IMR-90 (cell line): ENCODE measurements at regions not wholly inside any gene's neighbourhood (a gene's known extent, or its start where the extent isn't known, plus 50 kb on each side); places are given as distances from the start of the nearest gene placed in this dataset.

Source experiments
- ATAC-seq: fragments of 200-7000 bp; cut with Tn5 transposase; 2 replicates; pipeline ENCODE4 v1.9.1; 2020; ENCODE audit warnings: low read depth, mild to moderate bottlenecking, moderate library complexity
- BruUV-seq: library from RNA; stranded (reverse); fragments of 400-500 nt; replicated peaks from 2 replicates; lab custom pipeline; 2021; lab: Mats Ljungman, UMichigan
- CTCF ChIA-PET: fragments of 300-600 bp; formaldehyde crosslinking; extraction: SDS; loops from one replicate; lab custom pipeline; 2021; ENCODE audit warnings: antibody characterized with exemption; lab: Yijun Ruan, JAX
- POLR2A ChIA-PET: fragments of 300-600 bp; sonication (Branson Sonifier 250); formaldehyde crosslinking; loops from one replicate; lab custom pipeline; 2022; ENCODE audit warnings: antibody characterized with exemption; ENCODE audit not compliant: unreplicated experiment; lab: Charles Lee
- DNase-seq: peaks from one replicate; pipeline ENCODE4 v3.0.0; 2013
- H2AFZ ChIP-seq: replicated peaks from 2 replicates; pipeline ENCODE3; 2013; ENCODE audit warnings: low read length, mild to moderate bottlenecking; ENCODE audit not compliant: poor library complexity
- H2AK5ac ChIP-seq: 2 replicates; pipeline ENCODE4 v1.6.1; 2013; ENCODE audit warnings: low read depth, low read length, inconsistent platforms
- H2AK9ac ChIP-seq: replicated peaks from 2 replicates; pipeline ENCODE3; 2013; ENCODE audit warnings: mild to moderate bottlenecking, low read depth, low read length, moderate library complexity; ENCODE audit not compliant: poor library complexity
- H2BK120ac ChIP-seq: 2 replicates; pipeline ENCODE4 v1.6.1; 2013; ENCODE audit warnings: low read depth, low read length, inconsistent platforms
- H2BK15ac ChIP-seq: 3 replicates; pipeline ENCODE4 v1.6.1; 2013; ENCODE audit warnings: low read depth, low read length, inconsistent platforms
- H2BK20ac ChIP-seq: 2 replicates; pipeline ENCODE4 v1.6.1; 2013; ENCODE audit warnings: low read depth, mild to moderate bottlenecking, inconsistent platforms, low read length, moderate library complexity
- H2BK5ac ChIP-seq: 2 replicates; pipeline ENCODE4 v1.6.1; 2013; ENCODE audit warnings: mild to moderate bottlenecking, low read depth, low read length, inconsistent platforms; ENCODE audit not compliant: poor library complexity, severe bottlenecking
- H3K14ac ChIP-seq: replicated peaks from 2 replicates; pipeline ENCODE4 v1.6.1; 2013; ENCODE audit warnings: low read depth, low read length, inconsistent platforms
- H3K18ac ChIP-seq: 2 replicates; pipeline ENCODE4 v1.6.1; 2013; ENCODE audit warnings: low read depth, low read length, control low read depth
- H3K23ac ChIP-seq: 2 replicates; pipeline ENCODE4 v1.6.1; 2013; ENCODE audit warnings: low read depth, low read length, inconsistent platforms
- H3K27ac ChIP-seq: 2 replicates; pipeline ENCODE4 v1.5.1; 2013; ENCODE audit warnings: mild to moderate bottlenecking, control low read depth, low read length; ENCODE audit not compliant: insufficient read depth
- H3K27me3 ChIP-seq: 2 replicates; pipeline ENCODE4 v1.6.1; 2013; ENCODE audit warnings: low read length; ENCODE audit not compliant: control insufficient read depth, insufficient read depth
- H3K36me3 ChIP-seq: 2 replicates; pipeline ENCODE4 v1.6.1; 2013; ENCODE audit warnings: low read length, mixed read lengths; ENCODE audit not compliant: control insufficient read depth, insufficient read depth
- H3K4ac ChIP-seq: 2 replicates; pipeline ENCODE4 v1.6.1; 2013; ENCODE audit warnings: low read depth, low read length, inconsistent platforms
- H3K4me1 ChIP-seq: 2 replicates; pipeline ENCODE4 v1.6.1; 2013; ENCODE audit warnings: low read length, mixed read lengths; ENCODE audit not compliant: control insufficient read depth, insufficient read depth
- H3K4me2 ChIP-seq: 2 replicates; pipeline ENCODE4 v1.6.1; 2013; ENCODE audit warnings: low read depth, mild to moderate bottlenecking, control low read depth, low read length, moderate library complexity
- H3K4me3 ChIP-seq: 2 replicates; pipeline ENCODE4 v1.5.1; 2013; ENCODE audit warnings: low read depth, mild to moderate bottlenecking, control low read depth, low read length, moderate library complexity; ENCODE audit not compliant: insufficient read depth
- H3K56ac ChIP-seq: 2 replicates; pipeline ENCODE4 v1.6.1; 2013; ENCODE audit warnings: low read length, inconsistent platforms; ENCODE audit not compliant: insufficient read depth; ENCODE audit errors: extremely low read depth
- H3K79me1 ChIP-seq, 2 experiments: 2 replicates each; pipeline ENCODE4 v1.6.1; 2013; ENCODE audit warnings: low read length in 2 of 2, inconsistent platforms in 1 of 2, low read depth in 1 of 2
- H3K9ac ChIP-seq: 2 replicates; pipeline ENCODE4 v1.6.1; 2013; ENCODE audit warnings: low read depth, low read length, control low read depth
- H3K9me1 ChIP-seq: 2 replicates; pipeline ENCODE4 v1.6.1; 2013; ENCODE audit warnings: low read length, inconsistent platforms; ENCODE audit not compliant: insufficient read depth
- H3K9me3 ChIP-seq: 2 replicates; pipeline ENCODE4 v1.6.1; 2013; ENCODE audit warnings: low read length; ENCODE audit not compliant: control insufficient read depth, insufficient read depth
- H4K20me1 ChIP-seq: 2 replicates; pipeline ENCODE4 v1.6.1; 2013; ENCODE audit warnings: low read length, inconsistent platforms; ENCODE audit not compliant: insufficient read depth
- H4K5ac ChIP-seq: 2 replicates; pipeline ENCODE4 v1.6.1; 2013; ENCODE audit warnings: mild to moderate bottlenecking, low read depth, low read length, control low read depth
- H4K8ac ChIP-seq, 2 experiments: 2 replicates each; pipeline ENCODE4 v1.6.1; 2013; ENCODE audit warnings: low read depth in 2 of 2, low read length in 2 of 2, control low read depth in 1 of 2, inconsistent platforms in 1 of 2
- H4K91ac ChIP-seq: 2 replicates; pipeline ENCODE4 v1.6.1; 2013; ENCODE audit warnings: low read depth, low read length, inconsistent platforms; ENCODE audit not compliant: insufficient read depth
- BHLHE40 ChIP-seq: fragments of 150-350 bp; IDR thresholded peaks from 2 replicates; pipeline ENCODE4 v1.6.1; 2016; ENCODE audit warnings: mild to moderate bottlenecking, low read depth, low read length
- CEBPB ChIP-seq: IDR thresholded peaks from 2 replicates; pipeline ENCODE4 v1.6.1; 2012; ENCODE audit warnings: low read depth, low read length, improper control_type of control experiment
- CHD1 ChIP-seq: IDR thresholded peaks from 2 replicates; pipeline ENCODE4 v1.6.1; 2012; ENCODE audit warnings: low read depth, low read length, improper control_type of control experiment
- CTCF ChIP-seq: conservative IDR thresholded peaks from 2 replicates; pipeline ENCODE4 v1.5.1; 2012; ENCODE audit warnings: mild to moderate bottlenecking, low read depth, low read length, improper control_type of control experiment
- ELK1 ChIP-seq: fragments of 150-350 bp; IDR thresholded peaks from 2 replicates; pipeline ENCODE4 v1.6.1; 2016; ENCODE audit warnings: low read depth, mild to moderate bottlenecking, low read length, moderate library complexity, borderline replicate concordance
- FOS ChIP-seq: fragments of 150-350 bp; IDR thresholded peaks from 2 replicates; pipeline ENCODE4 v1.6.1; 2016; ENCODE audit warnings: low read depth, low read length
- MAFK ChIP-seq: IDR thresholded peaks from 2 replicates; pipeline ENCODE4 v1.6.1; 2012; ENCODE audit warnings: low read depth, low read length, improper control_type of control experiment
- MAZ ChIP-seq: IDR thresholded peaks from 2 replicates; pipeline ENCODE4 v1.6.1; 2012; ENCODE audit warnings: low read depth, mild to moderate bottlenecking, low read length, improper control_type of control experiment, moderate library complexity, borderline replicate concordance
- NFE2L2 ChIP-seq: fragments of 150-350 bp; IDR thresholded peaks from 2 replicates; pipeline ENCODE4 v1.6.1; 2016; ENCODE audit warnings: low read depth, mild to moderate bottlenecking, low read length
- POLR2A ChIP-seq: IDR thresholded peaks from 2 replicates; pipeline ENCODE4 v1.6.1; 2012; ENCODE audit warnings: mild to moderate bottlenecking, low read depth, low read length
- RAD21 ChIP-seq: IDR thresholded peaks from 2 replicates; pipeline ENCODE4 v1.6.1; 2012; ENCODE audit warnings: low read length, improper control_type of control experiment
- RCOR1 ChIP-seq: IDR thresholded peaks from 2 replicates; pipeline ENCODE4 v1.6.1; 2012; ENCODE audit warnings: mild to moderate bottlenecking, low read length, improper control_type of control experiment; ENCODE audit not compliant: insufficient replicate concordance
- RFX5 ChIP-seq: IDR thresholded peaks from 2 replicates; pipeline ENCODE4 v1.8.0; 2012; ENCODE audit warnings: low read depth, mild to moderate bottlenecking, low read length, moderate library complexity
- SMC3 ChIP-seq: fragments of 150-350 bp; IDR thresholded peaks from 2 replicates; pipeline ENCODE4 v1.6.1; 2016; ENCODE audit warnings: low read depth, mild to moderate bottlenecking, antibody characterized with exemption, low read length, moderate library complexity
- USF2 ChIP-seq: fragments of 150-350 bp; IDR thresholded peaks from 2 replicates; pipeline ENCODE4 v1.6.1; 2017; ENCODE audit warnings: mild to moderate bottlenecking, antibody characterized with exemption, low read length, low read depth
- WGBS, 2 experiments: methylation state at CpG; one replicate each; pipeline versions ENCODE4 v1.1.5 to v1.1.7; 2013; ENCODE audit warnings: missing lambda C conversion rate in 2 of 2; ENCODE audit not compliant: insufficient read length in 1 of 2; ENCODE audit errors: extremely low coverage in 2 of 2; 5-methylcytosine and 5-hydroxymethylcytosine counted together
- dilution Hi-C: fragments of 300-500 bp; cut with HindIII; formaldehyde crosslinking; loops from one replicate; pipeline ENCODE4 v1.14.3; 2018; ENCODE audit warnings: low sequenced_read_pairs; ENCODE audit not compliant: unreplicated experiment
- in situ Hi-C: fragments of 300-500 bp; cut with MboI; formaldehyde crosslinking; loops from 3 replicates; pipeline ENCODE4 v1.14.3; 2019; ENCODE audit warnings: low sequenced_read_pairs, inconsistent platforms, mixed read lengths
- intact Hi-C: fragments of 100-400 bp; cut with micrococcal nuclease; formaldehyde crosslinking; loops from 2 replicates; pipeline ENCODE4 v1.10.0; 2022

GRCh38 chr3:162348912-162349311 lies 852.3 kb downstream of the OTOL1 start:
- Histone ChIP-seq H4K20me1 (no peaks in the 10 kb centered on the region), H2BK20ac (no peak overlapping the region), H3K18ac (no peak overlapping the region), H3K23ac (no peak overlapping the region), H2AFZ (no peak overlapping the region), H3K4me3 (no peak overlapping the region), H3K4me2 (no peak overlapping the region), H3K27me3 (no peaks in the 10 kb centered on the region), H3K79me1 (no peaks in the 10 kb centered on the region), H3K9me1 (peaks cover 5% of the 10 kb centered on the region), H4K8ac (no peak overlapping the region), H3K9me3 (no peaks in the 10 kb centered on the region), H2AK5ac (no peak overlapping the region), H2BK120ac (no peak overlapping the region), H3K14ac (no peak overlapping the region), H2BK15ac (no peak overlapping the region), H3K4me1 (peaks cover 2% of the 10 kb centered on the region), H4K91ac (no peak overlapping the region), H3K9ac (no peak overlapping the region), H2BK5ac (no peak overlapping the region), H2AK9ac (no peak overlapping the region), H3K4ac (no peak overlapping the region), H3K36me3 (no peaks in the 10 kb centered on the region), H4K5ac (no peak overlapping the region; the same call in 1 of the 2 replicates), H3K27ac (no peak overlapping the region), H3K56ac (no peak overlapping the region)
- no TSS peak for BruUV-seq
- ATAC-seq: no peak
- POLR2A ChIA-PET: no interaction called here
- in situ Hi-C loops: no loop called here
- intact Hi-C loops: no loop called here
- DNase-seq: no peak
- CTCF ChIA-PET: no interaction called here
- TF ChIP-seq CEBPB (no peak), RFX5 (no peak), USF2 (no peak), ELK1 (no peak), MAFK (no peak), SMC3 (no peak), CHD1 (no peak), POLR2A (no peak), FOS (no peak), BHLHE40 (no peak), RCOR1 (no peak), NFE2L2 (no peak), MAZ (no peak), RAD21 (no peak), CTCF (no peak)
- WGBS, 2 experiments: no CpG with 5 or more reads among the region's 2 CpGs
- dilution Hi-C loops: no loop called here
